Activated CD4-positive, alpha-beta T cell treated with anti-CD3 and anti-CD28 coated beads, Interleukin-2, Interleukin-6, amounts not matched to agents 100 ng/mL and 50 ng/mL, durations not matched to agents 16 hours and 8 hours (primary cell): ENCODE measurements at regions not wholly inside any gene's neighbourhood (a gene's known extent, or its start where the extent isn't known, plus 50 kb on each side); places are given as distances from the start of the nearest gene placed in this dataset.

Experiments used
- DNase-seq: peaks from one replicate; pipeline ENCODE4 v3.0.0-alpha.2; 2020

GRCh38 chr20:11229772-11230171 is 556.0 kb upstream of the JAG1 start:
- DNase-seq: no peak

GRCh38 chr20:11230999-11231398 is 557.2 kb upstream of the JAG1 start:
- DNase-seq: no peak

GRCh38 chr20:11231742-11232648 is 558.2 kb upstream of the JAG1 start:
- DNase-seq: no peak

GRCh38 chr20:11232896-11233295 is 559.1 kb upstream of the JAG1 start:
- DNase-seq: no peak

- DNase-seq: no peak
These were observed 560.4 kb upstream of the JAG1 start for GRCh38 chr20:11234181-11234580.

- no peak for DNase-seq
These were observed 560.8 kb upstream of the JAG1 start for GRCh38 chr20:11234608-11235007.

- no peak for DNase-seq
These were observed 561.3 kb upstream of the JAG1 start for GRCh38 chr20:11235058-11235457.

- DNase-seq: no peak
These were observed 568.5 kb upstream of the JAG1 start for GRCh38 chr20:11242320-11242719.

- DNase-seq: no peak
These were observed 571.6 kb upstream of the JAG1 start for GRCh38 chr20:11245431-11245830.

GRCh38 chr20:11246251-11246775 is 572.5 kb upstream of the JAG1 start:
- no peak for DNase-seq

- no peak for DNase-seq
These were observed 573.5 kb upstream of the JAG1 start for GRCh38 chr20:11247046-11248010.

GRCh38 chr20:11248011-11248409 is 574.2 kb upstream of the JAG1 start:
- DNase-seq: no peak

- no peak for DNase-seq
These were observed 575.2 kb upstream of the JAG1 start for GRCh38 chr20:11248687-11249638.

GRCh38 chr20:11249683-11250082 is 575.9 kb upstream of the JAG1 start:
- DNase-seq: no peak

GRCh38 chr20:11252447-11252846 is 578.6 kb upstream of the JAG1 start:
- no peak for DNase-seq

GRCh38 chr20:11255455-11255854 is 581.7 kb upstream of the JAG1 start:
- DNase-seq: no peak

- DNase-seq: no peak
These were observed 582.1 kb upstream of the JAG1 start for GRCh38 chr20:11255860-11256259.

- DNase-seq: no peak
These were observed 586.8 kb upstream of the JAG1 start for GRCh38 chr20:11260611-11261010.

GRCh38 chr20:11261533-11262000 is 587.8 kb upstream of the JAG1 start:
- DNase-seq: no peak

- DNase-seq: no peak
These were observed 592.8 kb upstream of the JAG1 start for GRCh38 chr20:11266571-11266970.

GRCh38 chr20:11267131-11267761 is 593.4 kb upstream of the JAG1 start:
- no peak for DNase-seq
